GM23338 (cell line): ENCODE measurements at regions not wholly inside any gene's neighbourhood (a gene's known extent, or its start where the extent isn't known, plus 50 kb on each side); places are given as distances from the start of the nearest gene placed in this dataset.

Experiments used
- ATAC-seq: fragments of 200-7000 bp; cut with Tn5 transposase; 3 replicates; pipeline ENCODE4 v1.9.1; 2020
- DNase-seq: peaks from one replicate; pipeline ENCODE4 v3.0.0-alpha.2; 2015; ENCODE audit warnings: low spot score
- H2AFZ ChIP-seq: fragments of 200-600 bp; sonication (generic); 2 replicates; pipeline ENCODE4 v1.8.0; 2016; ENCODE audit warnings: antibody characterized with exemption, mild to moderate bottlenecking, moderate library complexity
- H3F3A ChIP-seq: fragments of 200-600 bp; sonication (generic); replicated peaks from 2 replicates; pipeline ENCODE4 v1.8.0; 2017; ENCODE audit warnings: antibody characterized with exemption, mixed run types, low read depth
- H3K27ac ChIP-seq: fragments of 200-600 bp; sonication (generic); 2 replicates; pipeline ENCODE4 v1.6.1; 2016; ENCODE audit warnings: low read depth
- H3K27me3 ChIP-seq: fragments of 200-600 bp; sonication (generic); 2 replicates; pipeline ENCODE4 v1.8.0; 2016; ENCODE audit warnings: mild to moderate bottlenecking, mixed run types, moderate library complexity; ENCODE audit not compliant: insufficient read depth
- H3K36me3 ChIP-seq: fragments of 200-600 bp; sonication (generic); 2 replicates; pipeline ENCODE4 v1.8.0; 2016; ENCODE audit warnings: mild to moderate bottlenecking; ENCODE audit not compliant: insufficient read depth
- H3K4me1 ChIP-seq: fragments of 200-600 bp; sonication (generic); 2 replicates; pipeline ENCODE4 v1.8.0; 2016; ENCODE audit warnings: mild to moderate bottlenecking, moderate library complexity; ENCODE audit not compliant: insufficient read depth
- H3K4me2 ChIP-seq: fragments of 200-600 bp; sonication (generic); 2 replicates; pipeline ENCODE4 v1.7.1; 2017; ENCODE audit warnings: mixed run types
- H3K4me3 ChIP-seq: fragments of 200-600 bp; sonication (generic); 2 replicates; pipeline ENCODE4 v1.6.1; 2016; ENCODE audit warnings: mixed run types
- H3K79me2 ChIP-seq: fragments of 200-600 bp; sonication (generic); replicated peaks from 2 replicates; pipeline ENCODE4 v1.8.0; 2017; ENCODE audit warnings: mild to moderate bottlenecking; ENCODE audit not compliant: insufficient read depth
- H3K9me2 ChIP-seq: fragments of 200-600 bp; sonication (generic); 2 replicates; pipeline ENCODE4 v1.8.0; 2017; ENCODE audit not compliant: insufficient read depth
- H4K20me1 ChIP-seq: fragments of 200-600 bp; sonication (generic); replicated peaks from 2 replicates; pipeline ENCODE4 v1.8.0; 2017; ENCODE audit warnings: mild to moderate bottlenecking; ENCODE audit not compliant: insufficient read depth
- H3K27ac Mint-ChIP-seq: 2 replicates; pipeline ENCODE4 v1.8.0; 2020; ENCODE audit warnings: inconsistent platforms, mild to moderate bottlenecking, moderate library complexity, mixed read lengths
- H3K27me3 Mint-ChIP-seq: 3 replicates; pipeline ENCODE4 v1.8.0; 2022; ENCODE audit warnings: low read depth, mild to moderate bottlenecking, moderate library complexity, mixed read lengths, inconsistent platforms; ENCODE audit not compliant: insufficient read depth, poor library complexity
- H3K36me3 Mint-ChIP-seq: 3 replicates; pipeline ENCODE4 v1.8.0; 2021; ENCODE audit warnings: low read depth, mild to moderate bottlenecking, inconsistent platforms, moderate library complexity, mixed read lengths
- H3K4me1 Mint-ChIP-seq: 3 replicates; pipeline ENCODE4 v1.8.0; 2020; ENCODE audit warnings: mild to moderate bottlenecking, inconsistent platforms, mixed read lengths
- H3K4me3 Mint-ChIP-seq: 3 replicates; pipeline ENCODE4 v1.8.0; 2021; ENCODE audit warnings: moderate library complexity, mild to moderate bottlenecking, inconsistent platforms, mixed read lengths
- H3K9me3 Mint-ChIP-seq: 3 replicates; pipeline ENCODE4 v1.8.0; 2020; ENCODE audit warnings: moderate library complexity, mild to moderate bottlenecking, inconsistent platforms, mixed read lengths
- CREB1 ChIP-seq: fragments of 250-450 bp; sonication (Bioruptor Pico); IDR thresholded peaks from 2 replicates; pipeline ENCODE4 v1.5.0; 2020; ENCODE audit warnings: low read depth, mild to moderate bottlenecking, moderate library complexity
- CTCF ChIP-seq, 2 experiments: fragments of 200-600 bp in 1 of 2; sonication (generic) in 1 of 2; conservative IDR thresholded peaks; 2 replicates each; pipeline versions ENCODE4 v1.5.1 to v1.6.1; 2016 to 2017; ENCODE audit warnings: antibody characterized with exemption in 2 of 2, low read depth in 2 of 2, mild to moderate bottlenecking in 2 of 2, moderate library complexity in 1 of 2
- ETS1 ChIP-seq: IDR thresholded peaks from 2 replicates; pipeline ENCODE4 v1.6.1; 2016; ENCODE audit warnings: antibody characterized with exemption
- EZH2 ChIP-seq: fragments of 200-600 bp; sonication (generic); IDR thresholded peaks from one replicate; pipeline ENCODE4 v1.8.0; 2017; ENCODE audit warnings: antibody characterized with exemption, mild to moderate bottlenecking, low read depth; ENCODE audit not compliant: unreplicated experiment
- EZH2phosphoT487 ChIP-seq: fragments of 200-600 bp; sonication (generic); IDR thresholded peaks from one replicate; pipeline ENCODE4 v1.8.1; 2018; ENCODE audit warnings: antibody characterized with exemption; ENCODE audit not compliant: unreplicated experiment
- JUNB ChIP-seq: IDR thresholded peaks from one replicate; pipeline ENCODE4 v1.6.1; 2016; ENCODE audit warnings: antibody characterized with exemption; ENCODE audit not compliant: unreplicated experiment
- NANOG ChIP-seq: IDR thresholded peaks from 2 replicates; pipeline ENCODE4 v1.6.1; 2016; ENCODE audit warnings: antibody characterized with exemption, borderline replicate concordance
- POLR2AphosphoS5 ChIP-seq: IDR thresholded peaks from 2 replicates; pipeline ENCODE4 v1.6.1; 2016; ENCODE audit warnings: antibody characterized with exemption, low read depth
- REST ChIP-seq: IDR thresholded peaks from one replicate; pipeline ENCODE4 v1.6.1; 2018; ENCODE audit warnings: antibody characterized with exemption; ENCODE audit not compliant: unreplicated experiment
- STAT1 ChIP-seq: IDR thresholded peaks from one replicate; pipeline ENCODE4 v1.6.1; 2016; ENCODE audit warnings: antibody characterized with exemption; ENCODE audit not compliant: unreplicated experiment
- ZNF114 ChIP-seq: fragments of 250-450 bp; sonication (Bioruptor Pico); IDR thresholded peaks from 2 replicates; pipeline ENCODE4 v1.5.0; 2020; ENCODE audit warnings: mild to moderate bottlenecking, moderate library complexity
- ZNF331 ChIP-seq: fragments of 250-450 bp; sonication (Bioruptor Pico); IDR thresholded peaks from 2 replicates; pipeline ENCODE4 v1.5.0; 2020; ENCODE audit warnings: low read depth, mild to moderate bottlenecking, moderate library complexity
- ZNF462 ChIP-seq: fragments of 250-450 bp; sonication (Bioruptor Pico); IDR thresholded peaks from 2 replicates; pipeline ENCODE4 v1.5.0; 2020; ENCODE audit warnings: mild to moderate bottlenecking, moderate library complexity

- no peak for ATAC-seq
- H3K9me2 ChIP-seq = no peaks in the 10 kb centered on the region
These were observed 1431.7 kb upstream of the C9orf72 start for GRCh38 chr9:29004988-29005387.

More at GRCh38 chr9:29004988-29005387, 1431.7 kb upstream of the C9orf72 start:
- Histone ChIP-seq H3K79me2 (no peaks in the 10 kb centered on the region), H3K4me3 (no peak overlapping the region), H3F3A (no peaks in the 10 kb centered on the region), H3K4me1 (no peaks in the 10 kb centered on the region), H3K36me3 (no peaks in the 10 kb centered on the region), H3K27me3 (no peaks in the 10 kb centered on the region), H4K20me1 (no peaks in the 10 kb centered on the region), H3K4me2 (no peak overlapping the region), H3K27ac (no peak overlapping the region), H2AFZ (no peak overlapping the region)
- peaks cover 2% of the 10 kb centered on the region for H3K27me3 Mint-ChIP-seq
- peaks cover 3% of the 10 kb centered on the region; the same call in 2 of the 3 replicates for H3K36me3 Mint-ChIP-seq
- H3K4me3 Mint-ChIP-seq = no peak overlapping the region
- DNase-seq = no peak
- no peak overlapping the region for H3K27ac Mint-ChIP-seq
- H3K4me1 Mint-ChIP-seq = no peaks in the 10 kb centered on the region
- H3K9me3 Mint-ChIP-seq = peaks cover 8% of the 10 kb centered on the region
- TF ChIP-seq ZNF114 (CRISPR knock-in tag) (no peak), STAT1 (no peak), POLR2AphosphoS5 (no peak), EZH2phosphoT487 (no peak), ZNF331 (CRISPR knock-in tag) (no peak), ZNF462 (no peak), JUNB (no peak), CREB1 (CRISPR knock-in tag) (no peak), CTCF (conservative IDR thresholded peaks at IDR 0.05; ENCODE audit: low read depth in 2 of 2) (no peak), NANOG (no peak), ETS1 (no peak), REST (no peak), EZH2 (no peak)
